Activated CD4-positive, alpha-beta T cell treated with anti-CD3 and anti-CD28 coated beads, Interleukin-2, amount 50 U/mL, for 24 hours (primary cell): ENCODE measurements at regions not wholly inside any gene's neighbourhood (a gene's known extent, or its start where the extent isn't known, plus 50 kb on each side); places are given as distances from the start of the nearest gene placed in this dataset.

Experiments
- DNase-seq, 2 donors: peaks; one replicate each; pipeline ENCODE4 v3.0.0-alpha.2; 2020; ENCODE audit warnings: low read depth in 1 of 2, low spot score in 1 of 2

GRCh38 chr18:60662491-60662890 is 289.9 kb upstream of the MC4R start:
- DNase-seq = no peak

DNA sequence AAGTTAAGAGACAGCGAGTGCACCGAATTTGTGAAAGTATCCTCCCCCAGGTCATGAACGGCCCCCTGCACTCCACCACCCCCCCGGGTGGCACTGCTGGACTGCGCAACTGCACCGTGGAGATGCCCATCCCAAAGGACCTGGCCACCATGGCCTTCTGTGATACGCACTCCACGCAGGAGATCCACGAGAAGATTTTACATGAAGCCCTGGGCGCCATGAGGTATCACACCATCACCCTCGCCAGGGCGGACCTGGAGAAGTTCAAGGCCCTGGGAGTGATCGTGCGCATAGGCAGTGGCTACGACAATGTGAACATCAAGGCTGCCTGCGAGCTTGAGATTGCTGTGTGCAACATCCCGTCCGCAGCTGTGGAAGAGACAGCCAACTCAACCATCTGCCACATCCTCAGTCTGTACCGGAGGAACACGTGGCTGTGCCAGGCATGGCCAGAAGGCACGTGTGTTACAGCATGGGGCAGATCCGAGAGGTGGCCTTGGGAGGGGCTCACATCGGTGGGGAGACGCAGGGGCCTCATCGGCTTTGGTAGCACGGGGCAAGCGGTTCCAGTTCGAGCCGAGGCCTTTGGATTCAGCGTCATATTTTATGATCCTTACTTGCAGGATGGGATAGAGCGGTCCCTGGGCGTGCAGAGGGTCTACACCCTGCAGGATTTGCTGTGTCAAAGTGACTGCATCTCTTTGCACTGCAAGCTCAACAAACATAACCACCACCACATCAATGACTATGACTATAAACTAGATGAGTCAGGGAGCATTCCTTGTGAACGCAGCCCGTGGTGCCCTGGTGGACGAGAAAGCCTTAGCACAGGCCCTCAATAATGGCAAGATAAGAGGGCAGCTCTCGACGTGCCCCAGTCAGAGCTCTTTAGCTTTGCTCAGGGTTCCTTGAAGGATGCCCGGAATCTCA is 290.8 kb upstream of the MC4R start:
- no peak for DNase-seq

DNA sequence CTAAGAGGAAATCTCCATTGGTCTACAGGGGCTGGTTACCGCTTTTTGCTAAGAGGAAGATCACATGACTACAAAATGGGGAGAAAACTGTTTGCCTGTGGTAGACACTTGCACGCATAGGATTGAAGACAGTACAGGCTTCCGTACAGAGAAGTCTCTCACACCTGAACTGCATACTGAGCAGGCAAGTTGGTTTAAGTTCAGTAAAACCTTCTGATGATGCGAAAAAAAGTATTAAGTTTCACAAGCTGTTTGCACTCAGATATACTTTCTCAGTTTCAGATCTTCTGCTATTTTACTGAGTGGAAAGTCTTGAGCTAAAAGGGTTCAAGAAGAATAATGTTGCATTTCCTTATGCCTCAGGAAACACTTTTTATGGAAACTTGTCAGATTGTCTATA is 292.2 kb upstream of the MC4R start:
- no peak for DNase-seq

DNA sequence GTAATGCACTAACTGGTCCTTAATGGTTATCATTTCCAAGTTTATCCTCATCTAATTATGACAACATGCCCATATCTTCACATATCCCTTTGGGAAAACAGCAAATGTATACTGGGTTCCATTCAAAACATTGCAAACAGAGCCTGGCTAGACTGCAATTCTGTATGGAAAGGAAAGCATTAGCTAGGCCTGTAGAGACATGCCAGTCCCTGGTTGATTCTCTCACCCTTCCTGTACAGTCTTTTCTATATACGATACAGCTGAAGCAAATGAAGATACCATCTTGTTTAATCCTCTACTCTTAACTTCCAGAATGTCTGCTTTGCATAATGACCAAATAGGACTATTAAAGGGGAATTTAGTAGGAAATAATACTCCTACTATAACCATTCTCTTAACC is 294.4 kb upstream of the MC4R start:
- no peak for DNase-seq

- no peak for DNase-seq
These were observed 296.0 kb upstream of the MC4R start for GRCh38 chr18:60668583-60668982.

DNA sequence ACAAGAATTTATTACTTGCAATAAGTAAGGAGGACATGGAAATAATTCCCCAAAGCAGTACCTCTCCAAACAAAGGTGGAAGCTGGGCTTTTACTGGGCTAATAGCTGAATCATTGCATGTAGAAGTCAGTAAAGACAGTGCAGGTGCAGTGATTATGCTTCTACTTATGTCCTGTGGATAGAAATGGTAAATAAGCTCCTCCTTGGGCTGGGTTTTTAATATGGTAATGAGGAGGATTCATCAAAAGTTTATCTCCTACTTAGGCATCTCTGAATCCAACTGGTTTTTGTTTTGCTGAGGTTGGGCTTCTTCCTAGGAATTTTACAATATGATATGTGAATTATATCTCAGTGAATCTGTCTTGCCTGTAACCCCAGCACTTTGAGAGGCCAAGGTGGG is 297.4 kb upstream of the MC4R start:
- DNase-seq = no peak

GRCh38 chr18:60671021-60671420 is 298.4 kb upstream of the MC4R start:
- no peak for DNase-seq

GRCh38 chr18:60675126-60675525 is 302.6 kb upstream of the MC4R start:
- no peak for DNase-seq

- DNase-seq = no peak
These were observed 303.2 kb upstream of the MC4R start for GRCh38 chr18:60675801-60676200.

GRCh38 chr18:60676815-60677214 is 304.2 kb upstream of the MC4R start:
- DNase-seq = no peak

- no peak for DNase-seq
These were observed 312.4 kb upstream of the MC4R start for GRCh38 chr18:60684843-60685513.

DNA sequence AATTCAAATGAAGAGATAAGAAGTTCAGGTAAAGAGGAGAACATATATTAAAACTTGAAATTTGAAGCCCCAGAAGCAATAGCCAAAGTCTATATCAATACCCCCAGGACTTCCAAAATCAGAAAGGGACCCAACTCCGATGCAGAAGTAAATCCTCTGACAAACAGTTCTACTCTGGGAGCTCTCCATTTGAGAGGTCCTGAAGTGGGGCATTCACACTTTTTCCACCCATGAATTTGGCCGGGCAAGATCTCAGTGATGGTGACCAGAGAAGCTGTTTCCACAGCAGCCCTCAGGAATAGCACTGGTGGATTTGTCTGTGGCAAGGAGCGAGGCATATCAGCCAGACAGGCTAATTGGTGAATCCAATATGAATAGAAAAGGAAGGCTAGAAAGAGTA is 313.6 kb upstream of the MC4R start:
- no peak for DNase-seq

DNA sequence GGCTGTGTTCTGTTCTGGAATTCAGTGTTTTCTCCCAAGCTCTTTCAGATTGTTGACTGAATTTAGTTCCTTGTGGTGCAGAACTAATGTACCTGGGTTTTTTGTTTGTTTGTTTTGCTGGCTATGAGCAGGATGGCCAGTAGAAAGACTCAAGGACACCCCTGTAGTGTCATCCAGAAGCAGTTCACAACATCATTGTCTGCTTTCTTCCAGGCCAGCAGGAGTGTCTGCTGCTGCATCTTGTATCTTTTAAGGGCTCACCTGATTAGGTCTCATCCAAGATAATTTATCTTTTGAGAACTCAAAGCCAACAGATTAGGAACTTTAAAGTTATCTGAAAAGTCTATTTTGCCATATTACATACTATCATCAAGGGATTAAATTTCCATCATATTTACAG is 318.5 kb upstream of the MC4R start:
- DNase-seq = no peak

DNA sequence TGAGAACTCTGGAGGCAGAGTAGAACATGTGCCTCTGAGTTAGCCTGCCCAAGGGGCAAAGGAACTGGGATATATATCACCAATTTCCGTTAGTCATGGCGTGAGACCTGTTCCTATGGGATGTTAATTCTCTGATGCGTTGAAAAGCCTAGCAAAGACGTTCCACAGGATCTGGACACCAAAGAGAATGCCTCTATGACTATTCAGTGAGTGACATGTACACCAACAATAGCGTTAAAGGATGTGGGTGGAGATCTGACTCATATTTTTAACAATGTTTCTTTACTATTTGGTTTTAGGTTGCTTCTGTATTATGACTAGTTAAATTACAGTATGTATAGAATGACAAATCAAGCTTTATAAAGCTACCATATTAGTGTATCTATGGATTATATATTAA is 320.9 kb upstream of the MC4R start:
- DNase-seq = no peak

DNA sequence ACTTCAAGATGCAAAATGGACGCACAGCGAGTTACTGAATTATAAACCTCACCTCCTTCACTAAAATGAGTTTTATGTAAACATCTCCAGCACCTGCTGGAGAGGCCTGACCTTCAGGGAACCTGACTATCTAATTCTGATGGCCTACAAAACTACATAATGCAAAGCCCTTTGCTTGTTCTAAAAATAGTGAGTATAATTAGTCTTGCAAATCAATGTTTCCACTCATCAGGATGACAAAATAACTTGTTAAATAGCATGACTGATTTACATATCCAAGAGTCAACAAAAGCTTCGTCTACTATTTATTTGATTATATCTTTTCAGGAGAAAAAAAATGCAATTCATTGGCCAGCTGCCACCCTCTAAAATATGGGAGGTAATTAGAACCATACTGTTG is 326.3 kb upstream of the MC4R start:
- no peak for DNase-seq

DNA sequence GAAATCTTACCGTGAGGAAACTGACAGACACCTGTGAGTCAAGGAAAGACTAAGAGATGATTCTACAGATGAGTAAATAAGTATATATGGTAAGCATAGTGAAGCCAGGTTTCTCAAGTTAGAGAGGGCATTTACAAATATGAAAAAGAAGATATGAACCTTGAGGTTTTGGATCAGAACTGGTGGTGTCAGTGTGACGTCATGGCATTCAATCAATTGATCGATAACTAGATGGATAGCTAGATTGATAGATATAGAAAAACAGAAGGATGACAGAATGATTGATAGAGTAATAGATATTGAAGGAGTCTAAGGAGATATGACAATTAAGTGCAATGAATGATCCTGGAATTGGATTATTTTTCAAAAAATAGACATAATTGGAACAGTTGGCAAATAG is 350.2 kb upstream of the MC4R start:
- no peak for DNase-seq

GRCh38 chr18:60732143-60732542 is 359.6 kb upstream of the MC4R start:
- no peak for DNase-seq

GRCh38 chr18:60739212-60739611 is 366.6 kb upstream of the MC4R start:
- DNase-seq = no peak

DNA sequence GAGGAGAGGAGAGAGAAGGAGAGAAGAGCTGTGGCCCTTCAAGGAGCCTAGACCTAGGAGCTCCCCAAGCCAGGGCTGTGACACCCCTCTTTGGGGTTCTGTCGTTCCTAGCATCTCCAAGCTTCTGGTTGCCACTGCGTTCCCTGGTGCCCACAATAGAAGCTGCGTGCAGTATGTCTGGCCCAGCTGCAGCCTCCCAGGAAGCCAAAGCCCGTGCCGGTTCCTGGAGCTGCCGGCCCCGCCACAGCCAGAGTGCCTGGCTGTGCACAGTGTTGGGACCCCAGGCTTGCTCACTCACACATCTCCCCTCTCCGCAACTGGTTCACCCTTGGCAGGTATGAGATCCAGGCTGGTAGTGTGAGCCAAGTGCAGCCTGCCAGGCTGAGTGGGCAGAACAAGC is 367.7 kb upstream of the MC4R start:
- no peak for DNase-seq

GRCh38 chr18:60746491-60746890 is 373.9 kb upstream of the MC4R start:
- no peak for DNase-seq

GRCh38 chr18:60746919-60747318 is 374.3 kb upstream of the MC4R start:
- DNase-seq = no peak

DNA sequence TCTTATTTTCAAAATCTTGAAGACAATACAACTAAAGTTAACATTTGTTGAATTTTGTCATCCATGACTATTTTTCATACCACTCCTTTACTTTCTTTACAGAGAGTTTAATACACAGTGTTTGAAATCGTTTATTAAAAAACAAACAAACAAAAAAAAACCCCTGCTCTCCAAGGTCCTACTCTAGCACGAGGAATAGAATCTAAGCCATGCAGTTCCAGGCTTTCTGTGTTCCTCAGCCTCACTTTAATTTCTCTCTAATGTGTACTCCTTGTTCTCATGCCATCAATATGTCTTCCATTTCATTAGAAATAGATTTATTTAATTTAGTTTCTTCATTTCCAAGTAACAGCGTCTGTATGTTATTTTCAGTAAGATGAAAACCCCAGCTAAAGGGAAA is 381.2 kb upstream of the MC4R start:
- no peak for DNase-seq
